ENCODE measurements at regions not wholly inside any gene's neighbourhood (a gene's known extent, or its start where the extent isn't known, plus 50 kb on each side); places are given as distances from the start of the nearest gene placed in this dataset. TPM values are rescaled to one million over a fixed set of nuclear protein-coding genes. Genes with fewer than 3 reads are reported as not detected.
A peak's percentile ranks its signal among the peaks of the same experiment; 100 is the strongest.
"Not testable (repeated sequence)": the region's sequence is repeated elsewhere in the genome, so short reads cannot be mapped to it uniquely, and the experiment has no call there.

GRCh38 chr7:45807832-45808231, 65.0 kb downstream of the CCDC201 start:
- H3K27ac ChIP-seq (ENCODE audit: low read depth, low read length); H3K4me3 ChIP-seq (ENCODE audit: low read depth, low read length); H3K9me3 ChIP-seq (ENCODE audit: control insufficient read depth, insufficient read depth, low read length); DNase-seq (ENCODE audit: low read depth, low spot score); H3K27me3 ChIP-seq (ENCODE audit: control insufficient read depth, insufficient read depth, low read length); POLR2A ChIA-PET; CTCF ChIA-PET: not testable (repeated sequence)

- CTCF ChIA-PET; DNase-seq (ENCODE audit: low read depth, low spot score); H3K4me3 ChIP-seq (ENCODE audit: low read depth, low read length); H3K27me3 ChIP-seq (ENCODE audit: control insufficient read depth, insufficient read depth, low read length); POLR2A ChIA-PET; H3K9me3 ChIP-seq (ENCODE audit: control insufficient read depth, insufficient read depth, low read length); H3K27ac ChIP-seq (ENCODE audit: low read depth, low read length): not testable (repeated sequence)
Observed at GRCh38 chr7:45802214-45802613, 70.7 kb downstream of the CCDC201 start.

- peak; percentile 61 for DNase-seq (ENCODE audit: low read depth, low spot score)
- H3K4me3 ChIP-seq (ENCODE audit: low read depth, low read length); POLR2A ChIA-PET; H3K27me3 ChIP-seq (ENCODE audit: control insufficient read depth, insufficient read depth, low read length); H3K9me3 ChIP-seq (ENCODE audit: control insufficient read depth, insufficient read depth, low read length); CTCF ChIA-PET: not testable (repeated sequence)
- peak overlapping the region; percentile 11 for H3K27ac ChIP-seq (ENCODE audit: low read depth, low read length)
Observed at GRCh38 chr7:45797264-45797663, 75.6 kb downstream of the CCDC201 start.

GRCh38 chr7:45789641-45790040, 83.2 kb downstream of the CCDC201 start:
- H3K4me3 ChIP-seq (ENCODE audit: low read depth, low read length); H3K9me3 ChIP-seq (ENCODE audit: control insufficient read depth, insufficient read depth, low read length); POLR2A ChIA-PET; CTCF ChIA-PET; H3K27me3 ChIP-seq (ENCODE audit: control insufficient read depth, insufficient read depth, low read length); H3K27ac ChIP-seq (ENCODE audit: low read depth, low read length); DNase-seq (ENCODE audit: low read depth, low spot score): not testable (repeated sequence)

GRCh38 chr7:45785724-45786123, 87.2 kb downstream of the CCDC201 start:
- H3K4me3 ChIP-seq (ENCODE audit: low read depth, low read length); H3K9me3 ChIP-seq (ENCODE audit: control insufficient read depth, insufficient read depth, low read length); CTCF ChIA-PET; H3K27ac ChIP-seq (ENCODE audit: low read depth, low read length); H3K27me3 ChIP-seq (ENCODE audit: control insufficient read depth, insufficient read depth, low read length); DNase-seq (ENCODE audit: low read depth, low spot score); POLR2A ChIA-PET: not testable (repeated sequence)

GRCh38 chr7:45784775-45785174, 88.1 kb downstream of the CCDC201 start:
- POLR2A ChIA-PET; H3K9me3 ChIP-seq (ENCODE audit: control insufficient read depth, insufficient read depth, low read length); H3K27me3 ChIP-seq (ENCODE audit: control insufficient read depth, insufficient read depth, low read length); H3K4me3 ChIP-seq (ENCODE audit: low read depth, low read length); DNase-seq (ENCODE audit: low read depth, low spot score); CTCF ChIA-PET; H3K27ac ChIP-seq (ENCODE audit: low read depth, low read length): not testable (repeated sequence)

Small RNA genes in the stretch of these regions (small RNA-seq; reads per million reads assigned to genes)
- gene RNU6-241P (ENCODE audit: insufficient read length, low read depth): not detected

All from AG04450 (cell line).